ENCODE measurements at regions not wholly inside any gene's neighbourhood (a gene's known extent, or its start where the extent isn't known, plus 50 kb on each side); places are given as distances from the start of the nearest gene placed in this dataset.

- TF ChIP-seq POLR2A (IDR thresholded peaks at IDR 0.05; ENCODE audit: low read depth, low read length) (no peak), TAF1 (IDR thresholded peaks at IDR 0.05; ENCODE audit: low read depth, low read length) (no peak), POLR2AphosphoS5 (IDR thresholded peaks at IDR 0.05; ENCODE audit: low read depth, low read length) (no peak), SPI1 (IDR thresholded peaks at IDR 0.05; ENCODE audit: low read depth, low read length) (no peak)
Measured at GRCh38 chr15:96160800-96161199, 169.7 kb upstream of the NR2F2 start.

Measured in GM12891 (cell line).